A673 (cell line): ENCODE measurements at regions not wholly inside any gene's neighbourhood (a gene's known extent, or its start where the extent isn't known, plus 50 kb on each side); places are given as distances from the start of the nearest gene placed in this dataset.

Experiments used
- EZH2 ChIP-seq: fragments of 200-600 bp; sonication (generic); IDR thresholded peaks from 2 replicates; pipeline ENCODE4 v1.6.1; 2017; ENCODE audit warnings: borderline replicate concordance, low read depth, mild to moderate bottlenecking, mixed read lengths, antibody characterized with exemption, low read length; ENCODE audit not compliant: poor library complexity, severe bottlenecking
- TF ChIP-seq, protein P1 (sequence below): fragments of 300-800, 200-600 bp; sonication (generic); conservative IDR thresholded peaks from 2 replicates; pipeline ENCODE4 v1.5.1; 2017; ENCODE audit warnings: low read depth, mild to moderate bottlenecking, antibody characterized with exemption, low read length, moderate library complexity, mixed read lengths

DNA sequence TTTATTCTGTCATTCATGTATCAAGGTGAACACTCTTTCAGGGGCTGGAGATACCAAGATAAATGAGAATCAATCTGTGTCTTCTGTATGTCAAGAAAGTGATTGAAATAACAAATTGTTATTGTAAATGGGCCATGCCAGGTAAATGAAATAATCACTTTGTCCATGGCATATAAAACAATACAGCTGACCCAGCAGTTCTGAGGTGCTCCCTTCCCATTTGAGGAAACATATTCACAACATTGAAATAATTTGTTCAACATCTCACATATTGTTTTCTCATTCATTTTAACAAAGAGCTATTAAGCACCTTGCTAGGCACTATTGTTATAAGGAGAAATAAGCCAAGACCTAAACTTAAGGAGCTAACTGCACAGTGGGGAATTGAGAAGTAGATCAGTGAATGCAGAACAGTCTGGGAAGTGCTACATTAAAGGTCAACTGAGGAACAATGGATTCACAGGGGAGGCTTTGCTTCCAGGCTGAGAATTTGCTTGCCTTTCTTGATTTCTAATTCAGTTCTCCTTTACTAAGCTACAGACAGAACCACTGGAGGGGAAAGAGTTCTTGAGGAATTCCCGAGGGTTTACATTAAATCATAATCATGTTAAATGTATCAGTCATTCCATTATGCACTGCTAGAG, 806.3 kb upstream of the ARPP21 start:
- TF ChIP-seq, protein P1, sequence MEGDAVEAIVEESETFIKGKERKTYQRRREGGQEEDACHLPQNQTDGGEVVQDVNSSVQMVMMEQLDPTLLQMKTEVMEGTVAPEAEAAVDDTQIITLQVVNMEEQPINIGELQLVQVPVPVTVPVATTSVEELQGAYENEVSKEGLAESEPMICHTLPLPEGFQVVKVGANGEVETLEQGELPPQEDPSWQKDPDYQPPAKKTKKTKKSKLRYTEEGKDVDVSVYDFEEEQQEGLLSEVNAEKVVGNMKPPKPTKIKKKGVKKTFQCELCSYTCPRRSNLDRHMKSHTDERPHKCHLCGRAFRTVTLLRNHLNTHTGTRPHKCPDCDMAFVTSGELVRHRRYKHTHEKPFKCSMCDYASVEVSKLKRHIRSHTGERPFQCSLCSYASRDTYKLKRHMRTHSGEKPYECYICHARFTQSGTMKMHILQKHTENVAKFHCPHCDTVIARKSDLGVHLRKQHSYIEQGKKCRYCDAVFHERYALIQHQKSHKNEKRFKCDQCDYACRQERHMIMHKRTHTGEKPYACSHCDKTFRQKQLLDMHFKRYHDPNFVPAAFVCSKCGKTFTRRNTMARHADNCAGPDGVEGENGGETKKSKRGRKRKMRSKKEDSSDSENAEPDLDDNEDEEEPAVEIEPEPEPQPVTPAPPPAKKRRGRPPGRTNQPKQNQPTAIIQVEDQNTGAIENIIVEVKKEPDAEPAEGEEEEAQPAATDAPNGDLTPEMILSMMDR, result no peak
- TF ChIP-seq EZH2, result no peak
